Activated CD4-positive, alpha-beta T cell treated with anti-CD3 and anti-CD28 coated beads, Interleukin-2, amount 50 U/mL, for 1 hour (primary cell): ENCODE measurements at regions not wholly inside any gene's neighbourhood (a gene's known extent, or its start where the extent isn't known, plus 50 kb on each side); places are given as distances from the start of the nearest gene placed in this dataset.
"Not testable (repeated sequence)": the region's sequence is repeated elsewhere in the genome, so short reads cannot be mapped to it uniquely, and the experiment has no call there.

Experiments
- DNase-seq: peaks from one replicate; pipeline ENCODE4 v3.0.0-alpha.2; 2020

DNA sequence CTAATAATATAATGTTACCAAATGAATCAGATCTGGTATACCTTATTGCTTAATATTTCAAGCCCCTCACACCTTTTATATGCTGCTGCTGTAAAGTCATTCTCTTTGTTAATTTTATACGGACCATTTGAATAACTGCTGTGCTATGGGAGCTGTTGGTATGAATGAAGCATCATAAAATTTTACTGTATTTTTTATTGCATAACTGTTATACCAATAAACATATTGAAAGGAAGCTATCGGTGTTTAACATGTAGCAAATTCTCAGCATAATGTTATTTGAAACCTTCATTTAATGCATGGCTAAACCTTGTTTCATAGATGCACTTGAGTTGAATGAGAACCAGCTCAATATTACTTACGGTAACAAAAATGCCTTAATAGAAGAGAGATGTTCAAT lies 1040.3 kb downstream of the SOCS6 start:
- no peak for DNase-seq

DNA sequence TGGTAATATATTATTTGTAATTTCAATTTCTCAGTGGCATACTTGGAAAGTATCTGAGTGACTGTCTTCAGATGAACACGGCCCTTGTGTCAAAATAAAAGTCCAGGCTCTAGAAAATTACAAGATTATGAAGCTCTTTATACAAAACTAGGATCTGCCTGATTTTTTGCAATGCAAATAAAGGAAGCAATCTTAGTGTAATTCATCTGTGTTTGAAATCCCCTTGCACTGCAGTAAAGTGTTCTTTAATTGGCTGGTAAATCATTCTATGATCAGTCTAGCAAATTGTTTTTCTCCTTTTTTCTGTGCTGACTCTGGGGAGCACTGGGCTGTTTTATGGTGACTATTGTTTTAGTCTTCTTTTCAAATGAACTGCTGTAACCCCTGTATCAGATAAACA lies 1039.0 kb downstream of the SOCS6 start:
- no peak for DNase-seq

DNA sequence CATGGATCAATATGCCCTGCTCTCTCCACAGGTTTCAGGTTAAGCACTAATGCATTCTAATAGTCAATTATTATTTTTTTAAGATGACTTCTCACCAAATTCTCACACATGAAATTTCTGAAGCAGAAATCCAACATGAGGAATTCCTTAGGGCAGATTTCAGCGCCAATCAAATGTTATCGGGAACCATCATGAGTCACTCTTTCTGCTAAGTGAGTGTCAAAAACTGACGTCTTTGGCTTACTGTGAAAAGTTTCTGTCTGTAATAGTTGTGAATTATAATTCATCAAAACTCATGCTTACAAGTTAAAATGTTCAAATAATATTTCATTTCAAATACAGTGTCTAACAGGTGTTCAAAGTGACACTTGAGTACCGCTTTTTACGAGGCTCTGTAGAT lies 1038.6 kb downstream of the SOCS6 start:
- DNase-seq: no peak

- DNase-seq: no peak
Measured at GRCh38 chr18:71326826-71327225, 1038.0 kb downstream of the SOCS6 start.

- DNase-seq: no peak
Measured at GRCh38 chr18:71324356-71324755, 1035.5 kb downstream of the SOCS6 start.

DNA sequence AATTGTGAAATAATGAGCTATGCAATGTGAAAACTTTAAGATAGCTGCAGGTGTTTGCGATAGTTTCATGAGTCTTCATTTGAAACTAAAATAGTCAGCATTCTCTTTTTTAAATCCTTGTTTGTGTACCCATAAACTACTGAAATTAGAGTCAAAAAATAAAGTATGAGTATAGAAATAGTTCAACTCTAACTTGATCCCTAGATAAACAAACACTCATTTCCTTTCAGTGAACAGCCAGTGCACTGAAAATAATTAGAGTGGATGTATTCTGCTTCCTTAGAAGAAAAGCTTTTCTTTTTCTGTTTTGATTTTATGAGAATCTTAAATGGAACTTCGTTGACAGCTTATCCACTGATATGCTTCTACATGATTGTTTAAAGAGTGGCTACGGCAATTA lies 1033.4 kb downstream of the SOCS6 start:
- no peak for DNase-seq

DNA sequence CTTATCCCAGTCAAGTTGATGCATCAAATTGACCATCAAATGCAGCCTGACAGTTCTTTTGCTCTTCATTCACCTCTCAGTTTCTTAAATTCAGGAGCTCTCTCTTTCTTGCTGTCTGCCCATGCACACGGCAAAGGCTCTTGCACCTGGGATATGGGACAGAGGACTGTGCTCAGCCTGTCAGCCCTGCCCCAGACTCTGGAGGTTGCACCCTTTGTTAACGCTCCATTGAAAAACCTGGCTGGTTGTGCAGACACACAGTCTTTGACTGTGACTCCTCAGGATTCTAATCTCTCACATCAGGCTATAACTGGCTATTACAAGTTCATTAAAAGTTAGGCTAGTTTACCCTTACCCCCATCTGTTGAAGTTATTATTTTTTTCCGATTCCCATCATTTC lies 1032.5 kb downstream of the SOCS6 start:
- no peak for DNase-seq

DNA sequence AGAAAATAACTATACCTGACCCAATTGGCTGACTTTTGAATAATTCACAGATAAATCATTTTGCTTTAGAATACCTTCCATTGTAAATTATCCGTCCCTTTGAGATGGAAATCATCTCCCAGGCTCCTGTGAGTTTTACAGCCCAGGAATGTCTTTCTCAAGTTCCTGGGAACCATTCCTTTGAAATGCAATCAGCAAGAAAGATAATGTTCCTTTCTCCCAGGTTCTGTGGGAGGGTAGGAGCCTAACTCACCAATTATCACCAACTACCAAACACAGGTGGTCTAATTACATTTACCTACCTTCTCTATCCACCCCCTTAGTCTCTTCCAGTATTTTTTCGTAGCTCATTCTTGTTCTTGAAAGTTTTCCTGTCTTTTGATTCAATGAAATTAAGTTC lies 1016.0 kb downstream of the SOCS6 start:
- no peak for DNase-seq

GRCh38 chr18:71303743-71304142 lies 1014.9 kb downstream of the SOCS6 start:
- not testable (repeated sequence) for DNase-seq

GRCh38 chr18:71301596-71301995 lies 1012.8 kb downstream of the SOCS6 start:
- DNase-seq: no peak

- not testable (repeated sequence) for DNase-seq
Measured at GRCh38 chr18:71294201-71294600, 1005.4 kb downstream of the SOCS6 start.

DNA sequence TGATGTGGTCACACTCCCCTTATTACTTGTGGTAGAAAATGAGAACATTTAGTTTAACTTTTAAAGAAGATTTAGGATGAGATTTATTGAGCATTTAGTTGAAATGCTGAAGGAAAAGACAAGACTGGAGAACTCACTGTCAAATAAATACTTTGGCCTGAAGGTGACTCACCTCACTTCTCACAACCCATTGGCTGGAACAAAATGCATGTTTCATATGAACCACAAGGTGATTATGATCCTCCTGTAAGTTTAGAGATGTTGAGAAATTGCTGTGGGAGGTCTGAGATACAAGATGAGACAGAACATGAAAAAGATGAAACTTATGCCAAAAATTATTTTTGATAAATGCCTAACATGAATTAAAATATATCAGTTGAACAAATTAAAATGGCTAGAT lies 1004.5 kb downstream of the SOCS6 start:
- DNase-seq: no peak

DNA sequence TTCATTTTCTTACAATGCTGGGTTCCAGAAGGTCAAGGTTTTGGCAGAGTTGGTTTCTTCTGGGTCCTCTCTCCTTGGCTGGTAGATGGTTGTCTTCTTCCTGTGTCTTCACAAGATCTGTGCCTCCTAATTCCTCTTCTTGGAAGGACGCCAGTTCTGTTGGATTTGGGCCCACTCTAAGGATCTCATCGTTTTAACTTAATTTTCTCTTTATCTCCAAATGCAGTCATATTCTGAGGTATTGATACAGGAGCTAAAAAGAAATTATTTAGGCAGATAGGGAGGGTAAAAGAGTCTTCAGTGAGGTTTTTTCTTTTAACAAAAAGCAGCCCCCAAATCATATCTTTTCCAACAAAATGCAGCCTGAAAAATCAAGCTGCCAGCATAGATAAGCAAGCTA lies 998.4 kb downstream of the SOCS6 start:
- DNase-seq: no peak

DNA sequence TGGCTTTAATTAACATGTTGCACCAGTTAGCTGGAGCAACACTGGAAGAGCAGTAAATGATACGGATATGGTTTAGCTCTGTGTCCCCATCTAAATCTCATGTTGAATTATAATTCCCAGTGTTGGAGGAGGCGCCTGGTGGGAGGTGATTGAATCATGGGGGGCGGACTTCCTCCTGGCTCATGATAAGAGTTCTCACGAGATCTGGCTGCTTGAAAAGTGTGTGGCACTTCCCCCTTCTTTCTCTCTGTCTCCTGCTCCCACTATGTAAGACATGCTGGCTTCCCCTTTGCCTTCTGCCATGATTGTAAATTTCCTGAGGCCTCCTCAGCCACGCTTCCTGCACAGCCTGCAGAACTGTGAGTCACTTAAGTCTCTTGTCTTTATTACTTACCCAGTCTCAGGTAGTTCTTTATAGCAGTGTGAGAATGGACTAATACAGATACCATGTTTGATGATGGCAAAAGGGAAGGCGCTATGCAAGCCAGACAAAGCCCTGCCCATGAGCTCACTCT lies 963.6 kb downstream of the SOCS6 start:
- no peak for DNase-seq

GRCh38 chr18:71250191-71250590 lies 961.3 kb downstream of the SOCS6 start:
- no peak for DNase-seq

DNA sequence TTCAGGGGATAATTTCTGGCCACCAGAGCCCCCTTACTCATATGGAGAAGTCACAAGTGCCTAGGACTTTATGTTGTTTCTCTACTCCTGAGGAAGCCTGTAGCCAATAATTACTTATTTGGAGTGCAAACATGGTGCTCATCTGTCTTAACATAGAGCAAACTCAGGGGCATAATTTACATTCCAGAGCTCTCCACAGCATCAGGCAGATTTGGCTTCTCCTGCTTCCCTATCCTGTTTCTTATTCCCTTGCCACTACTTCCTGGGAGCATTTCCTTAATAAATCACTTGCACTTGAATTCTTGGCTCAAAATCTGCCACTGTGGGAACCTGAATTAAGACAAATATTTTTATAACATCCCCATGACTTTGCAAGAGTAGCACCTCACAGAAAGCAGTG lies 960.9 kb downstream of the SOCS6 start:
- DNase-seq: no peak

GRCh38 chr18:71242981-71243380 lies 954.1 kb downstream of the SOCS6 start:
- DNase-seq: no peak

GRCh38 chr18:71238974-71239624 lies 950.3 kb downstream of the SOCS6 start:
- DNase-seq: no peak

DNA sequence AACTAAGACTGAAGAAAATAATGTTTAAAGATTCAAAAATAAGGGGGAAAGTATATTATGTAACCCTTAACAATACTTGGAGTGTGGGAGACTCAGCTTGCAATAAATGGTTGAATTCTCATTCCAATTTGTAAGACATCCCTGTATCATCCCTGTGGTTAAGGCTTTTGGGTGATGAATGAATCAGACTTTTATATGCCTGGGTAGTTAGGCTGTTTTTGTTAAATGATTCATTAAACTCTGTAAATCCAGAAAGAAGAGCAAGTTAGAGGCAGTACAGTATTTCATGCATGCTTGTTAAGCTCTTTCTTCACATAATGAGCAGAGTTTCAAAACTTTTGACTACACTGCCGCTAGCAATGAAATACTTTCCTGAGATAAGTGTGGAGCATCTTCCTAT lies 948.8 kb downstream of the SOCS6 start:
- no peak for DNase-seq

GRCh38 chr18:71233177-71233576 lies 944.3 kb downstream of the SOCS6 start:
- DNase-seq: no peak

- DNase-seq: no peak
Measured at GRCh38 chr18:71223486-71223885, 934.6 kb downstream of the SOCS6 start.

DNA sequence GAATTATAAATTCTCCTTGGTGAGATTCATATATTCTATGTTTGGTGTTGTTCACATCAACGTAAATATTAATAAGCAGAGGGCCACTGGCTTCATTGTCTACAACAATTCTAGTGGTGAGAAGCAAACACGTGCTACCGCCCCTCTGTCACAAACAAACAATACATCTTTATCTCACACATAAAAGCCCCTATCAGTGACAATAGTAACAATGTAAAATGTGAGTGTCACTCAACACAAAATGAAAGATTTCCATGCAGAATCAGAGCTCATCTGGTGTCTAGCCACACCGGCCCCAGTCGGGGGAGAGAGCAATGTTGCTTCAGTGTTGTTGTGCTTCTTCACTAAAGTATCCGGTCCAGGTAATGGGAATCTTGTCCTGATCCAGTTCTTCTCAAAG lies 932.6 kb downstream of the SOCS6 start:
- no peak for DNase-seq

DNA sequence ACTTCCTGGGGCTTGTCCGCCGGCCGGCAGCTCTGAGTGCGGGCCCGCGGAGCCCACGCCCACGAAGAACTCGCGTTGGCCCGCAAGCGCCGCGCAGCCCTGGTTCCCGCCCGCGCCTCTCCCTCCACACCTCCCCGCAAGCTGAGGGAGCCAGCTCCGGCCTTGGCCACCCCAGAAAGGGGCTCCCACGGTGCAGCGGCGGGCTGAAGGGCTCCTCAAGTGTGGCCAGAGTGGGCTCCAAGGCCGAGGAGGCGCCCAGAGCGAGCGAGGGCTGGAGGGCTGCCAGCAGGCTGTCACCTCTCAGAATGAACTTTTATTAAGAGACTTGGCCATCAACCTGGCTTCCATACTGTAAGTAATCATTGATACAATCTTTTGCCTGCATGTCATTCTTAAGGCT lies 923.9 kb downstream of the SOCS6 start:
- DNase-seq: not testable (repeated sequence)

- DNase-seq: no peak
Measured at GRCh38 chr18:71212222-71212621, 923.4 kb downstream of the SOCS6 start.

- no peak for DNase-seq
Measured at GRCh38 chr18:71209944-71210343, 921.1 kb downstream of the SOCS6 start.
